Sciatic nerve (tissue), 2 donors: ENCODE measurements at regions not wholly inside any gene's neighbourhood (a gene's known extent, or its start where the extent isn't known, plus 50 kb on each side); places are given as distances from the start of the nearest gene placed in this dataset.

Source experiments
- ATAC-seq: fragments of 200-7000 bp; cut with Tn5 transposase; one replicate; pipeline ENCODE4 v1.9.1; 2020; ENCODE audit warnings: mild to moderate bottlenecking, moderate library complexity
- DNase-seq: peaks from one replicate; pipeline ENCODE4 v3.0.0-alpha.2; 2020; ENCODE audit warnings: low spot score
- intact Hi-C: fragments of 100-400 bp; cut with DNase I; formaldehyde crosslinking; loops from one replicate; pipeline ENCODE4 v1.14.2; 2022
- donor health status: DM: no; HTN: no; CAD: no.
- donor health status: DM: no; HTN: no; CAD: no.

- intact Hi-C loops, result no loop called here
- DNase-seq (no peak), ATAC-seq (no peak)
Observed at GRCh38 chr11:11760838-11761237, 80.9 kb upstream of the USP47 start.

GRCh38 chr11:11758603-11759196, 83.1 kb upstream of the USP47 start:
- intact Hi-C loops, result no loop called here
- DNase-seq (no peak), ATAC-seq (no peak)

GRCh38 chr11:11757909-11758308, 83.9 kb upstream of the USP47 start:
- DNase-seq (no peak), ATAC-seq (no peak)
- intact Hi-C loops, result no loop called here

GRCh38 chr11:11756718-11757117, 85.1 kb upstream of the USP47 start:
- no peak for ATAC-seq
- intact Hi-C loops, result no loop called here
- no peak for DNase-seq

DNA sequence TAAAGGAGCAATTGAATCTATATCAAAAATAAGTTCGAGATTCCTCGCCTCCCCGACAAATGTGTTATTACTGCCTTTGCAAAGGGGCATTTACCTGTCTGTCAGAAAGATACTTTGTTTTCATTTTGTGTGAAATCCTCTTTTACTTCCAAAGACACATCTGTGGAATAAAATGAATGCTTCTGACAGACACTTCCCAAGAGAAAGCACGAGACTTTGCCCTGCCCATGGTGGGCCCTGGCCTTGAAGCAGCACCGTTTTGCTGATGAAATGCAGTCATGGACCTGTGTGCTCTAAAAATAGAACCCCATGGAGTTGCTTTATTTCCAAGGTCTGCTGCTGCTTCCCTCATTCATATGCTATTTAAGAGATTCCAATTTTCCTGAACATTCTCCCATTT, 85.9 kb upstream of the USP47 start:
- intact Hi-C loops, result no loop called here
- DNase-seq, result no peak
- no peak for ATAC-seq

GRCh38 chr11:11752679-11753078, 89.1 kb upstream of the USP47 start:
- intact Hi-C loops, result no loop called here
- DNase-seq (no peak), ATAC-seq (no peak)

DNA sequence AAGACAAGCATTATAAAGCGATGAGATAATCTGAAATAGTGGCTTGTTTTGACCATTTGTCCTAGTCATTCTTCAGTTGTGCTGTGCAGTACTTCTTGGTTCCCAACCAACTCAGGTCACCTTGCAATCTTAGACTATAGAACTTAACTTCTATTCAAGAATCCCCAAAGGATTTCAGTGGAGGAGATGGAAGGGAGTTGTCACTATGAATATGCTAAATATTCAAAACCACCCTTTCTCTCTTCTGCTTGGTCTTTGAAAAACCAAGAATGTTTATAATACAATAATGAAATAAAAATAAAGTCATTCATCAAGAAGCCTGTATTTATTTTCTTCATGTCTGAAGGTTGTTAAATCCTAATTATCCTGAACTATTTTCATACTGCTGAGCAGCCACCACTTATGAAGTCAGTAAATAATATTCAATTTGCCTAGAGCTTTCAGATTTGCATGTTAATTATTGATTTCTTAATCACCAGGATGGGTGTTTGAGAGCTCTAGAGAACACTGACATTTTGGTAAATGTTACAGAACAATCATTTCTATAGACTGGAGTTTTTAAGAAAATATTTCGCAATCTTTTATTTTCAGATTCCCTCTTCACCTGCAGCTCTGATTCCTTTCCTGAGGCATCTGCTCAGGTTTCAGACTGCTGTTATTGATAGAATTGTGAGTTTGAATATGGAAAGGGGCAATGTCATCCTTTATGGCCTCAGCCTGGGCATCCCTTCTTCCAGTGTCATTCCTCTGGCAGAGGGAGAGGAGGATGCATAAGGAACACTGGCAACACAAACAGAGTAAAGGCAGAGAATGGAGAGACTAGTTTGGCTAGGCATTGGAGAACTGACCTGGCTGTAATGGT, 91.5 kb upstream of the USP47 start:
- intact Hi-C loops, result no loop called here
- DNase-seq, result no peak
- no peak for ATAC-seq

GRCh38 chr11:11748706-11749365, 92.9 kb upstream of the USP47 start:
- ATAC-seq, result no peak

DNA sequence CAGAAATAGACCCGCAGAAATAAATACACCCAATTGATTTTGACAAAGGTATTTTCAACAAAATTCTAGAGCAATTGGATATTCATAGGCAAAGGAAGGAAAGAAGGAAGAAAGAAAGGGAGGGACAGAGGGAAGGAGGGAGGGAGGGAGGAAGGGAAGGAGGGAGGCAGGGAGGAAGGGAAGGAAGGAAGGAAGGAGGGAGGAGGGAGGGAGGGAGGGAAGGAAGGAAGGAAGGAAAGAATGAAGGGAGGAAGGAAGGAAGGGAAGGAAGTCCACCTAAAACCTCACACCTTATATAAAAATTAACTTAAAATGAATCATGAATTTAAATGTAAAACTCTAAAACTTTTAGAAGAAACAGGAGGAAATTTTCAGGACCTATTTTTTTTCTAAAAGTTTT, 94.2 kb upstream of the USP47 start:
- DNase-seq (no peak), ATAC-seq (no peak)
- intact Hi-C loops, result no loop called here

More at GRCh38 chr11:11748706-11749365, 92.9 kb upstream of the USP47 start:
- DNase-seq, result no peak
- intact Hi-C loops, result no loop called here

- no peak for DNase-seq
- intact Hi-C loops, result no loop called here
- no peak for ATAC-seq
Observed at GRCh38 chr11:11746449-11746848, 95.3 kb upstream of the USP47 start.

DNA sequence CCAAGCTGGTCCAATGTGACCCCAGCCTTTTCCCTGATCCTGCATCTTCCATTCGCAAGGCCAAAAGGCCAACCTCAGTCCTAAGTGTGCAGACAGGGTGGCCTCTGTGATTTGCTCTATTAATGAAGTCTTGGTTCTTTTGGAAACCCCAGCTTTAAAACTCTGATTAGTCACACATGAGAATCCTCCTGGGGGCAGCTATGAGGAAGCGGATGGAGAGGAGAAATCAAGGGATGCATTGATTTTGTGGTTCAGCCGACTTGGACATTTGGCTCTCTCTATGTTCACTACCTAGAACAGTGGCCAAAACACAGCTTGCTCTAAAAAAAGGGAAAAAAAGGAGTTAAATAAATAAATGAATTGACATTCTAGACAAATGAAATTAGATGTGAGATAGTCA, 98.6 kb upstream of the USP47 start:
- intact Hi-C loops, result no loop called here
- ATAC-seq (peak; percentile 56), DNase-seq (no peak)

GRCh38 chr11:11742486-11742885, 99.3 kb upstream of the USP47 start:
- ATAC-seq, result no peak
- DNase-seq, result no peak
- intact Hi-C loops, result no loop called here

GRCh38 chr11:11740836-11741235, 100.9 kb upstream of the USP47 start:
- intact Hi-C loops, result no loop called here
- DNase-seq (no peak), ATAC-seq (no peak)

GRCh38 chr11:11740073-11740702, 101.6 kb upstream of the USP47 start:
- intact Hi-C loops, result no loop called here
- ATAC-seq (no peak), DNase-seq (no peak)

DNA sequence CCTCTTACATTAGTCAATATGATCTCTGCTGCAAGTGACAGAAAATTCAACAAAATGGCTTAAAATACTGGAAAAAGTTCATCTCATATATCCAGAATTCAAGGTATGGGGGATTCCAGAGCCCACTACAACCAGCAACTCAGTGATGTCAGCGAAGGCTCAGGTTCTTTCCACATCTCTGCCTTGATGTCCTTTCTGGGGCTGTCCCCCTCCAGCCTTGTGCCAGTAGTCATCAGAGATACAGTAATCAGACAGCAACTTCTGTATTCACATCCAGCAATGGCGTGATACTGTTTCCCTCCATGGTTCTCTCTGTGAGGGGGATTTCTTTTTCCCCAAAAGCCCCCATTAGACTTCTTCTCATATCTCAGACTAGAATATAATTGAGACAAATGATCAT, 103.4 kb upstream of the USP47 start:
- no peak for ATAC-seq
- no peak for DNase-seq

DNA sequence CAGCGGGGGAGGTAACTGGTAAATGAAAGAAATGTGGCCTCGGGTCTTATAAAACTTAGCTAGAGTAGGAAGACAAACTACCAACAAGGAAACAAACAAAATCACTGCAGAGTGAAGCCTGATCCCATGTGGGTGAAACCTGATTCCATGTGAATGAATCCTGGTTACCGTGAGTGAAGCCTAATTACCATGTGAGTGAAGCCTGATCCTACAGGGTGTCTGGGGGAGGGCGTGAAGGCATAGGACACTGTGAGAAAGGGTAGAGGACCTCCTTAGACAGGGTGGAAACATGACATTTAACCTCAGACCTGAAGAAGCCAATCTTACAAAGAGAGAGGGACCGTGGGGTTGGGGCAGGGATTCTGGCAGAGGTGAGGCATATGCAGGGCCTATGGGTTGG, 106.2 kb upstream of the USP47 start:
- no peak for ATAC-seq
- intact Hi-C loops, result no loop called here
- no peak for DNase-seq

More for the DNA sequence above, 103.4 kb upstream of the USP47 start:
- intact Hi-C loops, result no loop called here

DNA sequence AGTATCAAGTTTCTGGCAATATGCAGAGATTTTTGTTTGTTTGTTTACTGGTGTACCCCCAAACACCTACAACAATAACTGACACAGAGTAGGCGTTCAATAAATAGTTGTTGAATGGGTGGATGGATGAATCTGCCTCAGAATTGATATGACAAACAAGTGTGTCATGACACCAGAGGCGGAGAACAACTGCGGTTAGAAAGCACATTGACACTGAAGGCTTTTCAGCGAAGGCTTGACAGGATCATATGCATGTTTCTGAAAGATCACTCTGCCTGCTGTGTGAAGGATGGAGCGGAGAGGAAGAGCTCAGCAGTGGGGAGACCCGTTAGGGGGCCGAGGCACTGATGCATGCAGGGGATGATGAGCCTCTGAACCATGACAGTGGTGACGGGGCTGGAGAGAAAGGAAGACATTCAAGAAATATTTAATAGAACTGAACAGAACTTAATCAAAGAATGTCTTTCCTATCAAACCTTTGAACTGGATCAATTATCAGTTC, 108.5 kb upstream of the USP47 start:
- intact Hi-C loops, result no loop called here

DNA sequence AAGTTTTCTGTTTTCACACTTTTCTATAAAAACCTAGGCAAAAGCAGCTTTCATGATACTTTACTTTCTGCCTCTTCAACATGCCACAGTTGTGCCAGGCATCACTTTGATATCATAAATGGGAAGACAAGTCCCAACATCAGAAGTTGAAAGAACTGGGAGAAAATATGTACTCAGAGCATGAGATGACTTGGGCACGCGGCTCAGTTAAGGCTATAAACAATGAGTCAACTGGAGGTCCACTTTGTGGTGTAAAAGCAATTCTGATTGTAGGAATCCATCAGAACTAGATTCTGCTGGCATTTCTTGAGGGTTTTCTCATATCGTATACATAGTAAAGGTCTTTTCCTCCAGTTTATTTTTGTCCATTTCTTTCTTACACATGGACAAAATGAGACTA, 109.7 kb upstream of the USP47 start:
- intact Hi-C loops, result no loop called here
- no peak for DNase-seq
- ATAC-seq, result no peak

More for the DNA sequence above, 108.5 kb upstream of the USP47 start:
- DNase-seq (no peak), ATAC-seq (no peak)

- no peak for DNase-seq
- no peak for ATAC-seq
- intact Hi-C loops, result no loop called here
Observed at GRCh38 chr11:11731311-11732083, 109.7 kb upstream of the GALNT18 start.
